ENCODE measurements at regions not wholly inside any gene's neighbourhood (a gene's known extent, or its start where the extent isn't known, plus 50 kb on each side); places are given as distances from the start of the nearest gene placed in this dataset.

DNA sequence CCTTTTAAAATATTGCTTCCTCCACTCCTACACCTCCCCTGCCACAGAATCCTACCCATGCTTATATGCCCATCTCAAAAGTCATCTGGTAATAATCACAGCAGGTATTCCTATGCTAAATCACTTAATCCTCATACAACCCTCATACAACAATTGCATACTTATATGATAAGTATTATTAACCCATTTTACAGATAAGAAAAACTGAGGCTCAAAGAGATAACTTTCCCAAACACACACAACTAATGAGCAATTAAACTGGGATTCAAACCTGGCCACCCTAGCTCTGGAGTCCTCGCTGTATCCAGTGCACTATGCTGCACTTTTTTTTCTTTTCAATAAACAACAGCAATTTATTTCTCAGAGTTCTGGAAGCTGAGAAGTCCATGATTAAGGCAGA lies 99.8 kb upstream of the TSPAN5 start:
- no peak for DNase-seq (ENCODE audit: low spot score)

DNA sequence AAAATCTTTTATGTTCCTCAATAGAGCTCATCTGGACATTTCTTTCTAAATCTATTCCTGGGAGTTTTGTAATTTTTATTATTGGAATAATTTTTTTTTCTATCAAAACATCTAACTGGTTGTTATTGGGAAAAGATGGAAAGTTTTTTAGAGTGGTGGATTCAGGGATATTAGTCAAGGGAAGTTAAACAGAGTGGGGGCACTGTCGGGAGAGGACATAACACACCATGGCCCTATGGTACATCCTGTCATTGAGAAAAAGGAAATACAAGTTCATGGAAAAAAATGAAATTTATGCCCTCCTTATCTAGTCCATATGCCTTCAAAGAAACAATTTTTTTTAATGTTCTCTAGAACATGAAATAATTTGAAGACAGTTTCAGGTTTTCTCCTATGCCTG lies 96.3 kb upstream of the TSPAN5 start:
- no peak for DNase-seq (ENCODE audit: low spot score)

DNA sequence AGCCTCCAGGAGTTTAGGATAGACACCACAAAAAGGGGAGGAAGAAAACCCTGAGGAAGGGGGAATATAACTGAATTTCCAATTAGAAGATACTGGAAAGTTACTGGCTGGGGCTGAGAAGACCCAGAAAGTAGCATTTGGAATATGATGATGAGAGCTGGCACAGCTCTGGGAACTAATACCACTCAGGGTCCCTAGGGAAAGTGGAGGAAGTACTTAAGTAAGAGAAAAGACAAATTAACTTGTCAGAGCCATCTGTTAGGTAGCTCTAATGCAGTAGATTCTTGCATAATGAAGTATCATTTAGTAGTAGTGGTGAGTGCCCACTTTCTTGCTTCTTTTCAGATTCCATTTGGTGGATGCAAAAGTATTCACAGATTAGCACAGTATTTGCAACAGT lies 90.8 kb upstream of the TSPAN5 start:
- DNase-seq (ENCODE audit: low spot score): no peak

DNA sequence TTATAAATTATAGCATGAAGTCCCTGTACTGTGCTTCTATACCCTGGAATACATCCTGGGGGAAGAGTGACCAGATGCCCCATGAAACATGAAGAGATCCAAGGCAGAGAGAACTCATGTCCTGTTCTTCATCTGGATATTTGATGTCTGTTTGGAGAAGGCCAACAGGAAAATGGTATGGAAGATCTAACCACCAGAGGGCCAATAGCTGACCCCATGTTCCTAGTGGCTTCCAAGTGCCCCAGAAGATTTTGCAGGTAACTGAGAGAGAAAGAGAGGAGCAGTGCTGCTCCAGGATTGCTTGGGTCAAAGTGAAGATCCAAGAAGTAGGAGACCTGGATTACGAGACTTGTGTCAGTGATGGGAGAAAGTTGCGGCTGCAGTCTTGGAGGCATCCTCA lies 90.2 kb upstream of the TSPAN5 start:
- DNase-seq (ENCODE audit: low spot score): no peak

GRCh38 chr4:98747393-98748091 lies 89.1 kb upstream of the TSPAN5 start:
- no peak for DNase-seq (ENCODE audit: low spot score)

GRCh38 chr4:98746936-98747335 lies 88.5 kb upstream of the TSPAN5 start:
- DNase-seq (ENCODE audit: low spot score): no peak

DNA sequence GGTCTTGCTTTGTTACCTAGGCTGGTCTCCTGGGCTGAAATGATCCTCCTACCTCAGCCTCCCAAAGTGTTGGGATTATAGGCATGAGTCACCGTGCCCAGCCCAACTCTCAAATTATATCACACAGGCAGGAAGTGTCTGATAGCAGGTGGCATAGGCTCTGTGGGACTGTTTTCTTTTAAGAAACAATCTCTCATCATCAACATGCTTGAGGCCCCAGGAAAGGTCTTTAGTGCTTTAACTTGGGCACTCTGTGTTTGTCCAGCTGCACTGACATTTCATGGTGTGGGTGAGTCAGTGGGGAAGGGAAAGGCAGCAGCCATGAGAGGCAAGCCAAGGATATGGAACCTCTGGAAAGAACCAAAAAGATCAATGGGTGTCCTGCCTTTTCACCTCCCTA lies 88.1 kb upstream of the TSPAN5 start:
- DNase-seq (ENCODE audit: low spot score): no peak

DNA sequence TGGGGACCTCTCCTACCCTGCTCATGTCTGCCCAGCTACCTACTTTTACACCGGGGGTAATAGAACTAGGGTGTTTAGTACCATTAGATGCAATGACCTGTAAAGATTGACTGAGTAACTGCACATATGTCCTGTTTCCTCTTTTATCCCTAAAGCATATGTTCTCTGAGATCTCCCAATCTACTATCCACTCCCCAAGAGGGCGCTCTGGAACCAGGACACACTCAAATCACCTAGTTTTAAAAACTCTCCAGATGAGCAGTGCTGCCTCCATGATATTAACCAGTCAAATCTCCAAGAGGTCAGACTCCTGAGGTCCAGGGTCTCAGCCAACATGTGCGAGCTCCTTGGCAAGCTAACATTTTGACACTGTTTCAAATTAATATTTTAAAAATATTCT lies 87.0 kb upstream of the TSPAN5 start:
- peak; percentile 35 for DNase-seq (ENCODE audit: low spot score)

- DNase-seq (ENCODE audit: low spot score): no peak
These were observed 86.2 kb upstream of the TSPAN5 start for GRCh38 chr4:98744372-98745150.

DNA sequence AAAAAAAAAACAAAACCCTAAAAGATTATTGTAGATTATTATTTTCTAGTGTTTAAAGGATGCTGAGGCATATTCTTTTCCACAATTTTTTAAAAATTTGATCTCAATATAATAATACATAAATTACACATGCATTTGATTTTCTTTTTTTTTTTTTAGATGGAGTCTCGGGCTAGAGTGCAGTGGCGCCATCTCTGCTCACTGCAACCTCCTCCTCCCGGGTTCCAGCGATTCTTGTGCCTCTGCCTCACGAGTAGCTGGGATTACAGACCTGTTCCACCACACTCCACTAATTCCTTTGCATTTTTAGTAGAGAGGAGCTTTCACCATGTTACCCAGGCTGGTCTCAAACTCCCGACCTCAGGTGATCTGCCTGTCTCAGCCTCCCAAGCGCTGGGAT lies 83.5 kb upstream of the TSPAN5 start:
- DNase-seq (ENCODE audit: low spot score): no peak

DNA sequence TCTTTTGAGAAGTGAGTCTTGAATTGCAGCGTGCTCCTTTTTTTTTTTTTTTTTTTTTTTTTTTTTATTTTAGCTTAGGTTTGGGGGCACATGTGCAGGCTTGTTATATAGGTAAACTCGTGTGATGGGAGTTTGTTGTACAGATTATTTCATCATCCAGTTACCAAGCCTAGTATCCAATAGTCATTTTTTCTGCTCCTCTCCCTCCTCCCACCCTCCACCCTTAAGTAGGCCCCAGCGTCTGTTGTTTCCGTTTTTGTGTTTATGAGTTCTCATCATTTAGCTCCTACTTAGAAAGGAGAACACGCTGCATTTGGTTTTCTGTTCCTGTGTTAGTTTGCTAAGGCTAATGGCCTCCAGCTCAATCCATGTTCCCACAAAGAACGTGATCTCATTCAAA lies 81.3 kb upstream of the TSPAN5 start:
- DNase-seq (ENCODE audit: low spot score): no peak

DNA sequence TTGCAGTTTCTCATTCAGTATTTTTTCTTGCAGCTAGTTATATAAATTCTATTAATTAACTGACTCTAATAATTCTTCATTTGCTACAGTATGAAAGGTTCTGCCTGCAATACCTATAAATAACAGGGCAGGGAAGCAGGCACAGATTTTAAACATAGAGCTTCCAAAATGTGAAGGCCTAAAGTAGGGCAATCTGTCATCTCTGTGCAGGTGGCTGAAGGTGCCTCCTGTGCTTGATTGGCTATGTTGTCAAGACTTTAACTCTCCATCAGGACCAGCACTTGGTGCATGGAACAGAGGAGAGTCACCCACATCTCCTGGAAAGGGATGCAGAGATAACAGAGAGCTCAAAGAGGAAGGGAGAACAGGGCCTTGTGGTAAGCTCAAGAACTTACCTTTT lies 75.2 kb upstream of the TSPAN5 start:
- DNase-seq (ENCODE audit: low spot score): no peak

- no peak for DNase-seq (ENCODE audit: low spot score)
These were observed 70.5 kb upstream of the TSPAN5 start for GRCh38 chr4:98728871-98729270.

- DNase-seq (ENCODE audit: low spot score): peak; percentile 37
These were observed 70.0 kb upstream of the TSPAN5 start for GRCh38 chr4:98728433-98728832.

GRCh38 chr4:98722000-98722399 lies 63.6 kb upstream of the TSPAN5 start:
- DNase-seq (ENCODE audit: low spot score): no peak

GRCh38 chr4:98720871-98721480 lies 62.6 kb upstream of the TSPAN5 start:
- no peak for DNase-seq (ENCODE audit: low spot score)

DNA sequence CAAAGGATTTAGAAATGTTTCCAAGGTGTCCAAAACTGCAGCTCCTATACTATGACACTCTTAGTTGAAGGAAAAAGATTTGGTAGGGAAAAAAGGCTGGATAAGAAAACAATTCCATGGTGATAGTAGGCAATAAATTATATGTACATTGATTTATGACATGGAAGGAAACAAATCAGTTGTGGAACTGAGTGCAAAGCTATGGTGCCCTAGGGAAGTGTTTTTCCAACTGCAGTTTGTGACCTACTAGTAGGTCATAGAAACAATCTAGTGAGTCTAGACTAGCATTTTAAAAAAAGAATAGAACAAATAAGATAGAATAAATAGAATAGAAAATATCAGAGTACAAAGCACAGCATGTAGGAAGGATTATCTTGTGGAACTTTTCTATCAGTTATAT lies 58.4 kb upstream of the TSPAN5 start:
- DNase-seq (ENCODE audit: low spot score): no peak

GRCh38 chr4:98712607-98713006 lies 54.2 kb upstream of the TSPAN5 start:
- no peak for DNase-seq (ENCODE audit: low spot score)

- no peak for DNase-seq (ENCODE audit: low spot score)
These were observed 53.1 kb upstream of the TSPAN5 start for GRCh38 chr4:98711526-98711925.

DNA sequence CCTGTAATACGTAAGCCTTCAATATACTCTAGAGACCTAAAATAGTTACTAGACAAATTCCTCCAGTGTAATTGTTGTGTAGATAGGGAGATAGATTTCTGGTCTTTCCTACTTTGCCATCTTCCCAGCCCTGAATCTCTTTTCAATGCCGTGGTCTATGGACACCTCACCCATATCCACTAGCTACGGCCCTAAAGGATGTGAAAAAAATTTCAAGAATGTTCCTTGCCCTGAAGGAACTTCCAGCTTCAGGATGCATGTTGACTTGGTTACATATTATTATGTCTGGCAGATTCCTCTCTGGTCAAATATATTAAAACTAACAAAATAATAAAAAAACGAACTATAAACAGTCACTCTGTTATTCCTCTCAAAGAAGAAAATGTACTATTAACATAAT lies 52.4 kb upstream of the TSPAN5 start:
- DNase-seq (ENCODE audit: low spot score): peak; percentile 18

All from GM03348 (cell line).